GM23248 (cell line): ENCODE measurements at regions not wholly inside any gene's neighbourhood (a gene's known extent, or its start where the extent isn't known, plus 50 kb on each side); places are given as distances from the start of the nearest gene placed in this dataset.

Source experiments
- DNase-seq: peaks from one replicate; pipeline ENCODE4 v3.0.0-alpha.2; 2015
- H2AFZ ChIP-seq: fragments of 200-600 bp; sonication (generic); 2 replicates; pipeline ENCODE4 v1.6.1; 2016; ENCODE audit warnings: antibody characterized with exemption
- H3F3A ChIP-seq: fragments of 200-600 bp; sonication (generic); 2 replicates; pipeline ENCODE4 v1.6.1; 2016; ENCODE audit warnings: mild to moderate bottlenecking, antibody characterized with exemption, mixed run types; ENCODE audit not compliant: insufficient read depth
- H3K27ac ChIP-seq: fragments of 200-600 bp; sonication (generic); 2 replicates; pipeline ENCODE4 v1.5.1; 2016; ENCODE audit warnings: mild to moderate bottlenecking
- H3K27me3 ChIP-seq: fragments of 200-600 bp; sonication (generic); replicated peaks from 2 replicates; pipeline ENCODE4 v1.6.1; 2016; ENCODE audit warnings: mild to moderate bottlenecking; ENCODE audit not compliant: insufficient read depth
- H3K36me3 ChIP-seq: fragments of 200-600 bp; sonication (generic); 2 replicates; pipeline ENCODE4 v1.6.1; 2016; ENCODE audit warnings: low read depth, mild to moderate bottlenecking
- H3K4me1 ChIP-seq: fragments of 200-600 bp; sonication (generic); 2 replicates; pipeline ENCODE4 v1.6.1; 2016; ENCODE audit warnings: mild to moderate bottlenecking; ENCODE audit not compliant: insufficient read depth
- H3K4me2 ChIP-seq: fragments of 200-600 bp; sonication (generic); one replicate; pipeline ENCODE4 v1.6.1; 2016; ENCODE audit warnings: mild to moderate bottlenecking; ENCODE audit not compliant: unreplicated experiment
- H3K4me3 ChIP-seq: fragments of 200-600 bp; sonication (generic); 2 replicates; pipeline ENCODE4 v1.5.1; 2016; ENCODE audit warnings: mild to moderate bottlenecking
- H3K79me2 ChIP-seq: fragments of 200-600 bp; sonication (generic); 2 replicates; pipeline ENCODE4 v1.6.1; 2016; ENCODE audit warnings: mild to moderate bottlenecking; ENCODE audit not compliant: insufficient read depth
- H3K9ac ChIP-seq: fragments of 200-600 bp; sonication (generic); 2 replicates; pipeline ENCODE4 v1.6.1; 2016; ENCODE audit warnings: mild to moderate bottlenecking
- H3K9me2 ChIP-seq: fragments of 200-600 bp; sonication (generic); 2 replicates; pipeline ENCODE4 v1.6.1; 2016; ENCODE audit warnings: mixed run types, mild to moderate bottlenecking, moderate library complexity; ENCODE audit not compliant: insufficient read depth
- H3K9me3 ChIP-seq: fragments of 200-600 bp; sonication (generic); one replicate; pipeline ENCODE4 v1.6.1; 2017; ENCODE audit warnings: low read depth
- H4K20me1 ChIP-seq: fragments of 200-600 bp; sonication (generic); 2 replicates; pipeline ENCODE4 v1.6.0; 2016; ENCODE audit not compliant: insufficient read depth
- EZH2 ChIP-seq: fragments of 200-600 bp; sonication (generic); IDR thresholded peaks from 2 replicates; pipeline ENCODE4 v1.6.1; 2018; ENCODE audit warnings: antibody characterized with exemption, mild to moderate bottlenecking; ENCODE audit not compliant: insufficient read depth, poor library complexity, severe bottlenecking
- EZH2phosphoT487 ChIP-seq: fragments of 200-600 bp; sonication (generic); IDR thresholded peaks from 2 replicates; pipeline ENCODE4 v1.6.1; 2018; ENCODE audit warnings: antibody characterized with exemption, moderate library complexity, mild to moderate bottlenecking, low read depth; ENCODE audit not compliant: insufficient read depth
- WGBS, 2 experiments: methylation state at CpG; one replicate each; pipeline ENCODE4 v1.1.6; 2015 to 2017; ENCODE audit warnings: low lambda C conversion rate in 2 of 2, low coverage in 1 of 2; ENCODE audit errors: missing lambda C conversion rate in 2 of 2; 5-methylcytosine and 5-hydroxymethylcytosine counted together
- in situ Hi-C: fragments of 300-500 bp; cut with MboI; formaldehyde crosslinking; loops from 2 replicates; pipeline ENCODE4 v1.15.0; 2020

DNA sequence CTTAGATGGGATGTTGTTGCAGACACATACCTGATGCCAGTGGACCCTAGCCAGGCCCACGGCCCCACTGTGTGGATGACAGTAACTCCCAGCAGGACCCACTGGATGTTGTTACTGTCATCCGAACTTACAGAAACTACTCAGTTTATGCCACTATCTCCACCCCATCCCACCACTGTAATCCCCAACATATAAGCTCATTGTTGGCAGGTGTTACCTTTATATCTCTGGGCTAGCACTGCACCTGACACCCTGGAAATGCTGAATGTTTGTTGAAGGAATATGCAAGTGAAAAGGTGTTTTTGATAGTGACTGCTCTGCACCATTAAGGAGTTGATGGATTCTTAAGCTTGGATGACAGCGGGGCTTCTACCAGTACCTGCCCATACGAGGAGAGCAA is 133.5 kb upstream of the ASB18 start:
- no peak overlapping the region for H3K4me3 ChIP-seq
- H3K36me3 ChIP-seq, result no peaks in the 10 kb centered on the region
- no peak overlapping the region for H3K27ac ChIP-seq
- no peaks in the 10 kb centered on the region for H3K9me2 ChIP-seq
- H3F3A ChIP-seq, result no peaks in the 10 kb centered on the region
- no peak overlapping the region for H3K9ac ChIP-seq
- H3K4me1 ChIP-seq, result no peaks in the 10 kb centered on the region
- no peak for DNase-seq
- H3K9me3 ChIP-seq, result no peaks in the 10 kb centered on the region
- TF ChIP-seq EZH2 (no peak), EZH2phosphoT487 (no peak)
- H2AFZ ChIP-seq, result no peak overlapping the region
- WGBS, 2 experiments, result 43 to 52% methylated on average over 4 of the region's 4 CpGs
- no peak overlapping the region for H3K4me2 ChIP-seq
- no peaks in the 10 kb centered on the region for H4K20me1 ChIP-seq
- no peaks in the 10 kb centered on the region for H3K79me2 ChIP-seq
- H3K27me3 ChIP-seq, result no peaks in the 10 kb centered on the region; the same call in 1 of the 2 replicates
- in situ Hi-C loops, result no loop called here

DNA sequence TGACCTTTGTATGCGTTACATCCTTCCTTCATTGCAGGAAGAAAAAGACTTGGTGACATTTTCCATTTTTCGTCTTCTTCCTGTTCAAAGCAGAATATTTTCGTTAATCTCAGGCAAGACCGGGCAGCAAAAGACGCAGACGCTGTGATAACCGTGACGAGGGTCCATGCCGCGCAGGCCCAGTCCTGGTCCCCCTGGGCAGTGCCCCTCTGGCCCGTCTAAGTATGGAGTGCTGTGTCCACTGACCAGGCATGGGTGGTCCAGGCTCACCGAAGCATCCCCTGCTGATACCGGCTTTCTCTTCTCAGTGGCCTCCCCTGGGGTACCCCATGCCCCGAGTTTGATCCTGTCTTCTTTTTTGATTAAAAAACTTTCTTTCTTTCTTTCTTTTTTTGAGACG is 135.2 kb upstream of the ASB18 start:
- Histone ChIP-seq H3K27ac (no peak overlapping the region), H3K4me3 (no peak overlapping the region), H3K4me2 (no peak overlapping the region), H3K9ac (no peak overlapping the region), H3F3A (no peaks in the 10 kb centered on the region), H3K4me1 (no peaks in the 10 kb centered on the region), H3K9me3 (no peaks in the 10 kb centered on the region), H3K9me2 (no peaks in the 10 kb centered on the region), H3K36me3 (no peaks in the 10 kb centered on the region), H2AFZ (no peak overlapping the region), H3K79me2 (no peaks in the 10 kb centered on the region), H4K20me1 (no peaks in the 10 kb centered on the region), H3K27me3 (no peaks in the 10 kb centered on the region; the same call in 1 of the 2 replicates)
- in situ Hi-C loops, result no loop called here
- DNase-seq, result no peak
- no peak for TF ChIP-seq EZH2phosphoT487
- TF ChIP-seq EZH2, result no peak
- 79 to 80% methylated on average over 15 of the region's 15 CpGs for WGBS, 2 experiments

DNA sequence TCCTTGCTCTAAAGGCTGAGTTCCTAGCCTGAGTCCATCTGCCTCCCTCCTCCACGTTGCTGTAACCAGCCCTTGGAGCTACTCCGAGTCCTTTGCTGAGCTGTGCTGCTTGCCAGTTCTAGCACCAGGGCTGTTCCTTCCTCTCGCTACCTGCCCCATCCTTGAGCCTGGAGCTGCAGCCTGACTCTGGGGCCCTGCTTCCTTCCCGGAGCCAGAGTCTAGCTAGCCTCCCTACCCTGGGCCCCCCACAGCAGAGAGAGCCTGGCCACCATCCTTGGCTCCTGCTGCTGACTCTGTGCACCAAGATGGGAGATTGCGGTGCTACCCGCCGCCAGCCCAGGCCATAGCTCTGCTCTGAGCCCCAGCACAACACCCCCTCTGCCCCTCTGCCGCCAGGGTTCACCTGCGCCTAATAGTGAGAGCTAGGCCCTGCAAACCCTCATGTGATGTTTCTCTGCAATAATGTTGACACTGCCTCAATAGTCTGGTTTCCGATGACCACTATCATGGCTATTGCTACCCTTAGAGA is 135.9 kb upstream of the ASB18 start:
- H2AFZ ChIP-seq, result no peak overlapping the region
- no peaks in the 10 kb centered on the region for H3K36me3 ChIP-seq

DNA sequence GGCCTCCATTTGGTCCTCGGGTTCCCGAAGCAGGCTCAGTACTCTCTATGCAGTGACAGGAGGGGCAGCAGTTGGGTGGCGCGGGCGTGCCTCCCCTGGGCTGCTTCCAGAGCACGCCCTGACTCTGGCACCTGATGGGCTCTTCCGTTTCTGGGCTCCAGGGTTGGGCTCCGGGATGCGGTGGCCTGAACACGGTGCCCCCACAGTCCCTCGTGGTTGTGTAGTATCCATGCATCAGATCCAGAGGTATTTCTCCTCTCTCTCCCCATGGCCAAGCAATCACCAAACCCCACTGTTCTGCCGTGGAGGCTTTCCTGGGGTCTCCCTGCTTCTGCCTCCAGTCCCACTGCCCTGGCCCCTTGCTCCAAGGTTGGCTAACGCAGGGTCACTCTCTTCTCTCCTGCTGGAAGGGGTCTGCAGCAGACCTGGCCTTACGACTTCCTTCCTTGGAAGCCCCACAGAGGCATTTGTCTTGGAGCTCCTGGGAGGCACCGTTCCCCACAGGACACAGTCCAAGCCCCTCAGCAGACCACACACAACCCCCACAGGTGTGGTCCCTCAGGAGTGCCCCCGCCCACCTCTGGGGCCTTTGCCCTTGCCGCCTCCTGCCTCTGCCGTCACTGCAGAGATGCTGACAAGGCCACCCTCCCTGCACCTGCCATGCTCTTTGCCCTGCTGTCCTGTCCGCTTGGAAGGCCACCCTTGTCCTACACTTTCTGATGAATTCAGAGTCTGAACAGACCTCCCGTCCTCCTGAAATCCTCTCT is 136.6 kb upstream of the ASB18 start:
- in situ Hi-C loops, result no loop called here
- WGBS, 2 experiments, result 52 to 63% methylated on average over 17 to 18 of the region's 20 CpGs

More for the DNA sequence above, 135.9 kb upstream of the ASB18 start:
- H3K9ac ChIP-seq, result no peak overlapping the region
- no peaks in the 10 kb centered on the region; the same call in 1 of the 2 replicates for H3K27me3 ChIP-seq
- no peak overlapping the region for H3K4me2 ChIP-seq
- in situ Hi-C loops, result no loop called here
- H3K4me1 ChIP-seq, result no peaks in the 10 kb centered on the region
- no peaks in the 10 kb centered on the region for H3F3A ChIP-seq
- H3K9me3 ChIP-seq, result no peaks in the 10 kb centered on the region
- 73 to 77% methylated on average over 10 of the region's 10 CpGs for WGBS, 2 experiments
- no peaks in the 10 kb centered on the region for H3K9me2 ChIP-seq
- DNase-seq, result no peak
- no peak overlapping the region for H3K4me3 ChIP-seq
- TF ChIP-seq EZH2 (no peak), EZH2phosphoT487 (no peak)
- H3K27ac ChIP-seq, result no peak overlapping the region
- H3K79me2 ChIP-seq, result no peaks in the 10 kb centered on the region
- no peaks in the 10 kb centered on the region for H4K20me1 ChIP-seq

More for the DNA sequence above, 136.6 kb upstream of the ASB18 start:
- Histone ChIP-seq H3K9ac (no peak overlapping the region), H3K9me3 (no peaks in the 10 kb centered on the region), H3K27ac (no peak overlapping the region), H2AFZ (no peak overlapping the region), H3K4me2 (no peak overlapping the region), H3K4me3 (no peak overlapping the region), H3K79me2 (no peaks in the 10 kb centered on the region), H3K9me2 (no peaks in the 10 kb centered on the region), H3K36me3 (no peaks in the 10 kb centered on the region), H4K20me1 (no peaks in the 10 kb centered on the region), H3F3A (no peaks in the 10 kb centered on the region), H3K4me1 (no peaks in the 10 kb centered on the region), H3K27me3 (no peaks in the 10 kb centered on the region; the same call in 1 of the 2 replicates)
- no peak for DNase-seq
- TF ChIP-seq EZH2 (no peak), EZH2phosphoT487 (no peak)
